Peyer's patch (tissue), 4 donors: ENCODE measurements at regions not wholly inside any gene's neighbourhood (a gene's known extent, or its start where the extent isn't known, plus 50 kb on each side); places are given as distances from the start of the nearest gene placed in this dataset.

Source experiments
- DNase-seq, 3 donors: peaks; one replicate each; pipeline ENCODE4 v3.0.0-alpha.2; 2017 to 2019
- H3K27ac ChIP-seq, 4 donors: fragments of 200-600 bp; sonication (generic); one replicate each; pipeline ENCODE4 v1.5.1; 2016 to 2019
- H3K27me3 ChIP-seq, 2 donors: fragments of 200-600 bp; sonication (generic); one replicate each; pipeline ENCODE4 v1.5.1; 2019
- H3K36me3 ChIP-seq, 3 donors: fragments of 200-600 bp; sonication (generic); one replicate each; pipeline ENCODE4 v1.5.1; 2016 to 2019
- H3K4me1 ChIP-seq, 4 donors: fragments of 200-600 bp; sonication (generic); one replicate each; pipeline ENCODE4 v1.5.1; 2016 to 2019
- H3K4me3 ChIP-seq, 4 donors: fragments of 200-600 bp; sonication (generic); 1 replicate in 3 of 4; 2 replicates in 1 of 4; pipeline ENCODE4 v1.5.1; 2016 to 2019; ENCODE audit warnings: mild to moderate bottlenecking in 1 of 4
- H3K9me3 ChIP-seq, 4 donors: fragments of 200-600 bp; sonication (generic); one replicate each; pipeline ENCODE4 v1.5.1; 2016 to 2019; ENCODE audit warnings: mild to moderate bottlenecking in 1 of 4
- POLR2A ChIP-seq, 2 donors: fragments of 450-650 bp; IDR thresholded peaks; one replicate each; pipeline ENCODE4 v1.5.1; 2017; ENCODE audit warnings: antibody characterized with exemption in 2 of 2, mild to moderate bottlenecking in 2 of 2, moderate library complexity in 2 of 2
- TF ChIP-seq, protein P1 (sequence below), 6 experiments: fragments of 450-650 bp in 4 of 6; fragments of 200-600 bp in 2 of 6; sonication (generic) in 1 of 6; IDR thresholded peaks; one replicate each; pipeline ENCODE4 v1.5.1; 2017 to 2019; ENCODE audit warnings: antibody characterized with exemption in 6 of 6, mild to moderate bottlenecking in 3 of 6, moderate library complexity in 1 of 6

DNA sequence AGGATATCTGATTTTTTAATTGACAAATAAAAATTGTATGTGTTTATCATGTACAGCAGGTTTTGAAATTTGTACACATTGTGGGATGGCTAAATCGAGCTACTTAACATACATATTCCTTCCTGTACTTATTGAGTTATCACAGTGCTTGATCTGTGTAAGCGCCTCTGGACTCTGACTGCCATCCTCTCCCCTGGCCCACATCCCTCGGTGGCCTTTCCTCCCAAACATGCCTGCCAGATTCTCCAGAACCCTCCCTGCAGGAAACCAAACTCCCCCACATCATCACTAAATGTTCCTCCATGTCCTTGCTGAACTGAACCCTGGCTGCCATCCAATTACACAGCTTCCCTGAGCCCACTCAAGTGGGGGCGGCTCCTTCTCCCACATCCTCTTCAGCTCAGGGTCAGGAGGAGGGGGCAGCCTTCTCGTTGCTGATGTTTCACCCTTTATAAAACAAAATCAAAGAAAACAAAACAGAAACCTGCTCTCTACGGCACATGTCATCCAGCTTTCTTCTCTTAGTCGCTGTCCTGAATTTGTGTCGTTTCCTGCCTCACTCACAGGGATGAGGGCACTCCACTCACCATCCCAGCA lies 97.1 kb upstream of the SPATA13 start:
- DNase-seq, result no peak
- no peak overlapping the region for H3K27ac ChIP-seq
- TF ChIP-seq POLR2A (IDR thresholded peaks at IDR 0.05), result no peak
- TF ChIP-seq, protein P1, sequence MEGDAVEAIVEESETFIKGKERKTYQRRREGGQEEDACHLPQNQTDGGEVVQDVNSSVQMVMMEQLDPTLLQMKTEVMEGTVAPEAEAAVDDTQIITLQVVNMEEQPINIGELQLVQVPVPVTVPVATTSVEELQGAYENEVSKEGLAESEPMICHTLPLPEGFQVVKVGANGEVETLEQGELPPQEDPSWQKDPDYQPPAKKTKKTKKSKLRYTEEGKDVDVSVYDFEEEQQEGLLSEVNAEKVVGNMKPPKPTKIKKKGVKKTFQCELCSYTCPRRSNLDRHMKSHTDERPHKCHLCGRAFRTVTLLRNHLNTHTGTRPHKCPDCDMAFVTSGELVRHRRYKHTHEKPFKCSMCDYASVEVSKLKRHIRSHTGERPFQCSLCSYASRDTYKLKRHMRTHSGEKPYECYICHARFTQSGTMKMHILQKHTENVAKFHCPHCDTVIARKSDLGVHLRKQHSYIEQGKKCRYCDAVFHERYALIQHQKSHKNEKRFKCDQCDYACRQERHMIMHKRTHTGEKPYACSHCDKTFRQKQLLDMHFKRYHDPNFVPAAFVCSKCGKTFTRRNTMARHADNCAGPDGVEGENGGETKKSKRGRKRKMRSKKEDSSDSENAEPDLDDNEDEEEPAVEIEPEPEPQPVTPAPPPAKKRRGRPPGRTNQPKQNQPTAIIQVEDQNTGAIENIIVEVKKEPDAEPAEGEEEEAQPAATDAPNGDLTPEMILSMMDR (IDR thresholded peaks at IDR 0.05), result no peak

DNA sequence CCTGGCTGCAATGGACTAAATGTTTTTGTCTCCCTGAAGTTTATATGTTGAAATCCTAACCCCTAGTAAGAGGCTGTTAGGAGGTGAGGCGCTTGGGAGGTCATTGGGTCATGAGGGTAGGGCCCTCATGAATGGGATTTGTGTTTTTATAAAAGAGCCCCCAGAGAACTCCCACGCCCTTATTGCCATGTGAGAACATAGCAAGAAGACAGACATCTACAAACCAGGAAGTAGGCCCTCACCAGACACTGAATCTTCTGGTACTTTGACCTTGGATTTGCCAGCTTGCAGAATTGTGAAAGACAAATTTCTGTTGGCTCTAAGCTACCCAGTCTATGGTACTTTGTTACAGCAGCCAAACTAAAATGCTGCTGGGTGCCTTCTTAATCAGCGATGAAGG lies 96.1 kb upstream of the SPATA13 start:
- no peak for DNase-seq
- no peak for TF ChIP-seq POLR2A (IDR thresholded peaks at IDR 0.05)
- TF ChIP-seq, protein P1 (IDR thresholded peaks at IDR 0.05), result no peak
- no peaks in the 10 kb centered on the region for H3K27me3 ChIP-seq
- H3K9me3 ChIP-seq, result no peaks in the 10 kb centered on the region
- H3K4me3 ChIP-seq, result no peak overlapping the region
- H3K27ac ChIP-seq, result no peak overlapping the region
- H3K36me3 ChIP-seq, result no peaks in the 10 kb centered on the region
- peaks cover 0 to 6% (median 0%) of the 10 kb centered on the region in 4 donors for H3K4me1 ChIP-seq

More for the DNA sequence above, 97.1 kb upstream of the SPATA13 start:
- H3K4me3 ChIP-seq, result no peak overlapping the region
- no peaks in the 10 kb centered on the region for H3K27me3 ChIP-seq
- no peaks in the 10 kb centered on the region for H3K36me3 ChIP-seq
- no peaks in the 10 kb centered on the region for H3K9me3 ChIP-seq
- peaks cover 0 to 6% (median 0%) of the 10 kb centered on the region in 4 donors for H3K4me1 ChIP-seq

DNA sequence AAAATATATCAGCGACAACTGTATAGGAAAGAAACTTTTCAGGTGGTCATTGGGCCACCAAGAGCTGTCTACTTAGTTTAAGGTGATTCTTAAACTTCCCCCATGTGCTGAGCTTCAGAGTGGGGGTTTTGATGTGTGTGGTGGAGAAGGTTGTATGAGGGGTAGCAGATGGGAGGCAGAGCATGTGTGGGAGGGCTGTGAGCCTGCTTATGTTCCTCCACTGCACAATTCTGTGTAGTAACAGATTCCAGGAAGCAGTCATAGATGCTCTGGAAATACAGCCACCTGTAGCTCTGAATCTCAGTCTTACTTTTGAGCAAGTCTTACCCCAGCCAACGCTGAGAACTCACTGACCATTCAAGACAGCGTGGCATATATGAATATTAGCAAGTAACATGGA lies 95.3 kb upstream of the SPATA13 start:
- H3K27me3 ChIP-seq, result no peaks in the 10 kb centered on the region
- no peak for DNase-seq
- no peak for TF ChIP-seq POLR2A (IDR thresholded peaks at IDR 0.05)
- TF ChIP-seq, protein P1 (IDR thresholded peaks at IDR 0.05), result no peak
- peaks cover 0 to 6% (median 0%) of the 10 kb centered on the region in 4 donors for H3K4me1 ChIP-seq
- no peaks in the 10 kb centered on the region for H3K9me3 ChIP-seq
- H3K27ac ChIP-seq, result no peak overlapping the region
- H3K4me3 ChIP-seq, result no peak overlapping the region
- no peaks in the 10 kb centered on the region for H3K36me3 ChIP-seq

DNA sequence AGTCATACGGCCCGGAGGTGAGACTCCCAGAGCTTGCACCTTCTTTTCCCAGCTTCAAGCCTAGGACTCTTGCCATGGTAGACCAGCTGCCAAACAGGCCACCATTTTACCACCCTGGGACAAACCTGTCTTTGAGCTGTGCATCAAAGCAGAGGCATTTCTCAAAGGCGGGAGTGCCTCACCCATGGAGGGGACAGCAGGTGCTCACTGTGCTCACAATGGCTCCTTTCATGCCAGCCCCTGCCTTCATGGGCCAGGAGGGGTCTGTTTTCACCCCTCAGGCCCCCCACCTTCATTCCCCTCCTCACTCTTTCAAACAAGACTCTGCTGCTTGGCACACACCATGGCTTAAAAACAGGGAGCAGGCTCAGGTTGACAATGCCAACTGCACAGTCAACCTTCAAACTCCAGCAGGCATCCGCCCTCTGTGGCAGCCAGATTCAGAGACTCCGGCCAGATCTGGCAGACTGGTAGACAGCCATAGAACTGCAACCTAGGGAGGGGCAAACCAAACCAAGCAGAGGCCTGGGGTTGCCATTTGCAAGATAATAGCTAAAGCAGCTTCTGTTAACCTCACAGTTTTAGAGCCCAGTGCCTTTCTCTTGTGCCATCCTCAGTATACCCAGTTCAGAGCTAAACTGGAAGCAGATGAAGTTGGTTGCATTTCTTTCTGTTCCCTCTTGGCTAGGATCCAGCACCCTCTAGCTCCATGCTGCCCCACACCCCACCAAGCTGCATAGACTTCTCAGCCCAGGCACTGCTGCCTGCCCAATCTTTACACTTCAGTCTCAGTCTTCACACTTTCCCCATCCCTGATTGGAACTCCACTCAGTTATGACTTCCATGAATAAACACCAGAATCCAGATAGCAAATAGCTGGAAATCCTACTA lies 93.9 kb upstream of the SPATA13 start:
- no peak for DNase-seq

DNA sequence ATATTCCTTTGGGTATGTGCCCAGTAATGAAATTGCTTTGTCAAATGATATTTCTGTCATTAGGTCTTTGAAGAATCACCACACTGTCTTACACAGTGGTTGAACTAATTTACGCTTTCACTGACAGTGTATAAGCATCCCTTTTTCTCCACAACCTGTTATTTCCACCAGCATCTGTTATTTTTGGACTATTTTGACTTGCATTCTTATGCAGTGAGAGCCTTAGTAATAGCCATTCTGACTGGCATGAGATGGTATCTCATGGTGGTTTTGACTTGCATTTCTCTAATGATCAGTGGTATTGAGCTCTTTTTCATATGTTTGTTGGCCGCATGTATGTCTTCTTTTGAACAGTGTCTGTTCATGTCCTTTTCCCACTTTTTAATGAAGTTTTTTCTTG lies 92.0 kb upstream of the SPATA13 start:
- TF ChIP-seq, protein P1 (IDR thresholded peaks at IDR 0.05), result no peak
- no peak for TF ChIP-seq POLR2A (IDR thresholded peaks at IDR 0.05)

More for the DNA sequence above, 93.9 kb upstream of the SPATA13 start:
- no peaks in the 10 kb centered on the region for H3K36me3 ChIP-seq
- no peak overlapping the region for H3K4me3 ChIP-seq
- no peak overlapping the region for H3K27ac ChIP-seq
- H3K4me1 ChIP-seq, result peaks cover 0 to 6% (median 0%) of the 10 kb centered on the region in 4 donors
- no peaks in the 10 kb centered on the region for H3K9me3 ChIP-seq
- no peaks in the 10 kb centered on the region for H3K27me3 ChIP-seq
- TF ChIP-seq, protein P1 (IDR thresholded peaks at IDR 0.05), result no peak
- no peak for TF ChIP-seq POLR2A (IDR thresholded peaks at IDR 0.05)

More for the DNA sequence above, 92.0 kb upstream of the SPATA13 start:
- Histone ChIP-seq H3K4me1 (peaks cover 0 to 6% (median 0%) of the 10 kb centered on the region in 4 donors), H3K4me3 (no peak overlapping the region), H3K36me3 (no peaks in the 10 kb centered on the region), H3K9me3 (no peaks in the 10 kb centered on the region), H3K27ac (no peak overlapping the region), H3K27me3 (no peaks in the 10 kb centered on the region)
- DNase-seq, result no peak
